ENCODE measurements at regions not wholly inside any gene's neighbourhood (a gene's known extent, or its start where the extent isn't known, plus 50 kb on each side); places are given as distances from the start of the nearest gene placed in this dataset.

DNA sequence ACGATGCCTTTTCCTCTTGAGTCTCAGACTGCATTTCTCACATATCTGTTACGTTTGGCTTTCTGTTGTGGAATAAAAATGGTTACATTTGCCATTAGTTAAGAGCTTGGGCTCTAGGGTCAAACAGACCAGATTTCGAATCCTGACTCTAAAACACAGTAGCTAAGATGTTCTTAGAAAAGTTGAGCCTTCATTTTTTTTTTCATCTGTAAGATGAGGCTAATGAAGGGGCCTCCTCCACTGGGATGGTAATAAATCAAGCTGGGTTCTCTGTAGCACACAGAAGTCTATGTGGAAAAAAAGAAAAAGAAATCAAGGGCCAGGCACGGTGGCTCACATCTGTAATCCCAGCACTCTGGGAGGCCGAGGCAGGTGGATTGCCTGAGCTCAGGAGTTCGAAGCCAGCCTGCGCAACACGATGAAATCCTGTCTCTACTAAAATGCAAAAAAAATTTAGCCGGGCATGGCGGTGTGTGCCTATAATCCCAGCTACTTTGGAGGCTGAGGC is 49.9 kb upstream of the CAPRIN1 start:
- no peak for TF ChIP-seq CTCF (conservative IDR thresholded peaks at IDR 0.05; ENCODE audit: low read depth in 2 of 2)
- no peak for TF ChIP-seq JUNB (IDR thresholded peaks at IDR 0.05; ENCODE audit: unreplicated experiment)
- no peak for TF ChIP-seq POLR2AphosphoS5 (IDR thresholded peaks at IDR 0.05; ENCODE audit: low read depth)
- TF ChIP-seq, protein P1, sequence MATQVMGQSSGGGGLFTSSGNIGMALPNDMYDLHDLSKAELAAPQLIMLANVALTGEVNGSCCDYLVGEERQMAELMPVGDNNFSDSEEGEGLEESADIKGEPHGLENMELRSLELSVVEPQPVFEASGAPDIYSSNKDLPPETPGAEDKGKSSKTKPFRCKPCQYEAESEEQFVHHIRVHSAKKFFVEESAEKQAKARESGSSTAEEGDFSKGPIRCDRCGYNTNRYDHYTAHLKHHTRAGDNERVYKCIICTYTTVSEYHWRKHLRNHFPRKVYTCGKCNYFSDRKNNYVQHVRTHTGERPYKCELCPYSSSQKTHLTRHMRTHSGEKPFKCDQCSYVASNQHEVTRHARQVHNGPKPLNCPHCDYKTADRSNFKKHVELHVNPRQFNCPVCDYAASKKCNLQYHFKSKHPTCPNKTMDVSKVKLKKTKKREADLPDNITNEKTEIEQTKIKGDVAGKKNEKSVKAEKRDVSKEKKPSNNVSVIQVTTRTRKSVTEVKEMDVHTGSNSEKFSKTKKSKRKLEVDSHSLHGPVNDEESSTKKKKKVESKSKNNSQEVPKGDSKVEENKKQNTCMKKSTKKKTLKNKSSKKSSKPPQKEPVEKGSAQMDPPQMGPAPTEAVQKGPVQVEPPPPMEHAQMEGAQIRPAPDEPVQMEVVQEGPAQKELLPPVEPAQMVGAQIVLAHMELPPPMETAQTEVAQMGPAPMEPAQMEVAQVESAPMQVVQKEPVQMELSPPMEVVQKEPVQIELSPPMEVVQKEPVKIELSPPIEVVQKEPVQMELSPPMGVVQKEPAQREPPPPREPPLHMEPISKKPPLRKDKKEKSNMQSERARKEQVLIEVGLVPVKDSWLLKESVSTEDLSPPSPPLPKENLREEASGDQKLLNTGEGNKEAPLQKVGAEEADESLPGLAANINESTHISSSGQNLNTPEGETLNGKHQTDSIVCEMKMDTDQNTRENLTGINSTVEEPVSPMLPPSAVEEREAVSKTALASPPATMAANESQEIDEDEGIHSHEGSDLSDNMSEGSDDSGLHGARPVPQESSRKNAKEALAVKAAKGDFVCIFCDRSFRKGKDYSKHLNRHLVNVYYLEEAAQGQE (IDR thresholded peaks at IDR 0.05; ENCODE audit: unreplicated experiment) = no peak
- TF ChIP-seq NANOG (IDR thresholded peaks at IDR 0.05; ENCODE audit: borderline replicate concordance) = no peak
- no peak for TF ChIP-seq EZH2phosphoT487 (IDR thresholded peaks at IDR 0.05; ENCODE audit: unreplicated experiment)
- TF ChIP-seq EZH2 (IDR thresholded peaks at IDR 0.05; ENCODE audit: low read depth, unreplicated experiment) = no peak
- TF ChIP-seq CREB1 (CRISPR knock-in tag; IDR thresholded peaks at IDR 0.05; ENCODE audit: low read depth) = no peak
